ENCODE measurements at regions not wholly inside any gene's neighbourhood (a gene's known extent, or its start where the extent isn't known, plus 50 kb on each side); places are given as distances from the start of the nearest gene placed in this dataset.

GRCh38 chr10:81532403-81532802 lies 342.6 kb upstream of the NRG3 start:
- Histone ChIP-seq H2AFZ (ENCODE audit: low read length) (no peak overlapping the region), H3K27ac (ENCODE audit: low read depth, low read length, poor library complexity, severe bottlenecking) (no peak overlapping the region), H3K9me2 (ENCODE audit: insufficient read depth, low read length) (no peaks in the 10 kb centered on the region), H3K36me3 (ENCODE audit: insufficient read depth, low read length) (no peaks in the 10 kb centered on the region), H3K9me3 (ENCODE audit: low read length) (no peaks in the 10 kb centered on the region), H3K4me2 (ENCODE audit: low read length) (no peak overlapping the region), H3K4me3 (ENCODE audit: low read depth, low read length, poor library complexity, severe bottlenecking) (no peak overlapping the region), H3K4me1 (ENCODE audit: insufficient read depth, low read length, poor library complexity, severe bottlenecking) (no peaks in the 10 kb centered on the region), H3K79me2 (ENCODE audit: insufficient read depth, low read depth, low read length) (no peaks in the 10 kb centered on the region), H4K20me1 (ENCODE audit: insufficient read depth, low read length) (no peaks in the 10 kb centered on the region)
- BruUV-seq (replicated peaks): no TSS peak
- no peak for DNase-seq (ENCODE audit: low spot score)
- TF ChIP-seq, protein P1, sequence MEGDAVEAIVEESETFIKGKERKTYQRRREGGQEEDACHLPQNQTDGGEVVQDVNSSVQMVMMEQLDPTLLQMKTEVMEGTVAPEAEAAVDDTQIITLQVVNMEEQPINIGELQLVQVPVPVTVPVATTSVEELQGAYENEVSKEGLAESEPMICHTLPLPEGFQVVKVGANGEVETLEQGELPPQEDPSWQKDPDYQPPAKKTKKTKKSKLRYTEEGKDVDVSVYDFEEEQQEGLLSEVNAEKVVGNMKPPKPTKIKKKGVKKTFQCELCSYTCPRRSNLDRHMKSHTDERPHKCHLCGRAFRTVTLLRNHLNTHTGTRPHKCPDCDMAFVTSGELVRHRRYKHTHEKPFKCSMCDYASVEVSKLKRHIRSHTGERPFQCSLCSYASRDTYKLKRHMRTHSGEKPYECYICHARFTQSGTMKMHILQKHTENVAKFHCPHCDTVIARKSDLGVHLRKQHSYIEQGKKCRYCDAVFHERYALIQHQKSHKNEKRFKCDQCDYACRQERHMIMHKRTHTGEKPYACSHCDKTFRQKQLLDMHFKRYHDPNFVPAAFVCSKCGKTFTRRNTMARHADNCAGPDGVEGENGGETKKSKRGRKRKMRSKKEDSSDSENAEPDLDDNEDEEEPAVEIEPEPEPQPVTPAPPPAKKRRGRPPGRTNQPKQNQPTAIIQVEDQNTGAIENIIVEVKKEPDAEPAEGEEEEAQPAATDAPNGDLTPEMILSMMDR (conservative IDR thresholded peaks at IDR 0.05; ENCODE audit: low read length): no peak
- TF ChIP-seq EZH2phosphoT487 (IDR thresholded peaks at IDR 0.05; ENCODE audit: borderline replicate concordance, low read depth, low read length): no peak
- POLR2A ChIA-PET: interaction anchor here (0.7 kb wide), 2 partner anchors 158 to 352 kb away, joined by 3 to 4 read pairs; no protein-coding TSS in a partner anchor
- CTCF ChIA-PET (ENCODE audit: unreplicated experiment): no interaction called here
- intact Hi-C loops (cut with micrococcal nuclease; ENCODE audit: unreplicated experiment): no loop called here

DNA sequence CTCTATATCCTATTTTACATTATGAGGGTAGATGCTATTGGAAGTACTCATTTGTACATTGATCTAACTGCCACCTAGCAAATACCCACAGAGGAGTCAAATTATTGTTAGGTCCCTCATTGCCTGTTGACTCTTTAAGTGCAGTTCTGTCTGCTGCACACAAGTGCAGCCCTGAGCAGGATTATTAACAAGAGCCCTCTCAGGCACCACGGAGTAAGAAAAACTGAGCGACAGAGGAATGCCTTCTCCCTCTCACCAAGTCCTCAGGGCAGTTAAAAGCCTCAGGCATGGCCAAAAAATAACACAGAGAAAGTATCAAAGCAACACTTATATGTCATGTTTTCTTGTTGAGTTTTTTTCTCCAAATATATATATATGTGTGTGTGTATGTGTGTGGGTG lies 340.0 kb upstream of the NRG3 start:
- no peaks in the 10 kb centered on the region for H3K4me1 ChIP-seq (ENCODE audit: insufficient read depth, low read length, poor library complexity, severe bottlenecking)
- H3K27ac ChIP-seq (ENCODE audit: low read depth, low read length, poor library complexity, severe bottlenecking): no peak overlapping the region
- POLR2A ChIA-PET: no interaction called here
- no peak overlapping the region for H3K4me3 ChIP-seq (ENCODE audit: low read depth, low read length, poor library complexity, severe bottlenecking)
- H4K20me1 ChIP-seq (ENCODE audit: insufficient read depth, low read length): no peaks in the 10 kb centered on the region
- H3K79me2 ChIP-seq (ENCODE audit: insufficient read depth, low read depth, low read length): no peaks in the 10 kb centered on the region
- H3K9me3 ChIP-seq (ENCODE audit: low read length): no peaks in the 10 kb centered on the region
- no TSS peak for BruUV-seq (replicated peaks)
- no peaks in the 10 kb centered on the region for H3K9me2 ChIP-seq (ENCODE audit: insufficient read depth, low read length)
- no peak overlapping the region for H2AFZ ChIP-seq (ENCODE audit: low read length)
- no peak for TF ChIP-seq EZH2phosphoT487 (IDR thresholded peaks at IDR 0.05; ENCODE audit: borderline replicate concordance, low read depth, low read length)
- TF ChIP-seq, protein P1 (conservative IDR thresholded peaks at IDR 0.05; ENCODE audit: low read length): no peak
- no peak for DNase-seq (ENCODE audit: low spot score)
- CTCF ChIA-PET (ENCODE audit: unreplicated experiment): no interaction called here
- no peak overlapping the region for H3K4me2 ChIP-seq (ENCODE audit: low read length)
- no peaks in the 10 kb centered on the region for H3K36me3 ChIP-seq (ENCODE audit: insufficient read depth, low read length)
- intact Hi-C loops (cut with micrococcal nuclease; ENCODE audit: unreplicated experiment): no loop called here

DNA sequence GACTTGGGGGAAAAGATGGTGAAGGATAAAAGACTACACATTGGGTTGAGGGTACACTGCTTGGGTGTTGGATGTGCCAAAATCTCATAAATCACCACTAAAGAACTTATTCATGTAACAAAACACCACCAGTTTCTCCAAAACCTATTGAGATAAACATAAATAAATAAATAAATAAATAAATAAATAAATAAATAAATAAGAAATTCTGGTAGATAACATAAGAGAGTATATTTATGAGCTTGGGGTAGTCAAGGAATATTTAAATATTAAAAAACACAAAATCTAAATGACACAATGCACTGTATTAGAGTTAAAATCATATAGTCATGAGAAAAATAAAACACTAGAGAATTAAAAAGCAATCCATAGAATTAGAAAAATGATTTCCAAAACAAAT lies 333.5 kb upstream of the NRG3 start:
- ChIA-PET CTCF (ENCODE audit: unreplicated experiment) (no interaction called here), POLR2A (interaction anchor here (0.7 kb wide), 1 partner anchor 523 kb away, joined by 4 read pairs; no protein-coding TSS in a partner anchor)
- no peak for DNase-seq (ENCODE audit: low spot score)
- H3K4me2 ChIP-seq (ENCODE audit: low read length): no peak overlapping the region
- H3K4me1 ChIP-seq (ENCODE audit: insufficient read depth, low read length, poor library complexity, severe bottlenecking): no peaks in the 10 kb centered on the region
- no peaks in the 10 kb centered on the region for H3K36me3 ChIP-seq (ENCODE audit: insufficient read depth, low read length)
- H3K4me3 ChIP-seq (ENCODE audit: low read depth, low read length, poor library complexity, severe bottlenecking): no peak overlapping the region
- H2AFZ ChIP-seq (ENCODE audit: low read length): no peak overlapping the region
- H3K79me2 ChIP-seq (ENCODE audit: insufficient read depth, low read depth, low read length): no peaks in the 10 kb centered on the region
- H3K27ac ChIP-seq (ENCODE audit: low read depth, low read length, poor library complexity, severe bottlenecking): no peak overlapping the region
- no TSS peak for BruUV-seq (replicated peaks)
- TF ChIP-seq EZH2phosphoT487 (IDR thresholded peaks at IDR 0.05; ENCODE audit: borderline replicate concordance, low read depth, low read length): no peak
- TF ChIP-seq, protein P1 (conservative IDR thresholded peaks at IDR 0.05; ENCODE audit: low read length): no peak
- H3K9me2 ChIP-seq (ENCODE audit: insufficient read depth, low read length): no peaks in the 10 kb centered on the region
- H4K20me1 ChIP-seq (ENCODE audit: insufficient read depth, low read length): no peaks in the 10 kb centered on the region
- intact Hi-C loops (cut with micrococcal nuclease; ENCODE audit: unreplicated experiment): no loop called here
- H3K9me3 ChIP-seq (ENCODE audit: low read length): no peaks in the 10 kb centered on the region

Measured in OCI-LY7 (cell line).